MM.1S (cell line): ENCODE measurements at regions not wholly inside any gene's neighbourhood (a gene's known extent, or its start where the extent isn't known, plus 50 kb on each side); places are given as distances from the start of the nearest gene placed in this dataset.

Experiments used
- EZH2 ChIP-seq: fragments of 300-600 bp; sonication (generic); optimal IDR thresholded peaks from 2 replicates; pipeline ENCODE3; 2017; ENCODE audit warnings: low read depth, mild to moderate bottlenecking, antibody characterized with exemption, low read length, mixed read lengths
- TF ChIP-seq, protein P1 (sequence below): fragments of 300-600 bp; sonication (generic); IDR thresholded peaks from 2 replicates; pipeline ENCODE4 v1.5.1; 2016; ENCODE audit warnings: antibody characterized with exemption, low read length, mixed read lengths

DNA sequence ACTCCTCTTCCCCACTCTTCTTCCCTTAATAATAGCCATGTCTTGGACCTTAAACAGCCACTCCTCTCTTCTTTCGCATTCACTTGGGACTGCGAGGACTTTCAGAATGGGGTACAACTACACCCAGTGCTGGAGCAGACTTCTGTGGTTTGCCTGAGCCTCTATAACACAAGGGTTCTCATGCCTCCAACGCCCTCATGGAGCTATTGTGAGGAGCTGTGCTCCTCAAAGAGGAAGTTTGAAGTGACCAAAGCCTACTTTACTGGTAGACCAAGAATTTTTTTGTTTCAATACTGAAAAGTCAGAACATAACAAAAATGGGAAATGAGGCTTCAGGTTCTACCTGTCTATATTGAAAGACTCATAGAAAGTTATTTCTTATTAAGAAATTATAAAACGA is 316.4 kb downstream of the PIK3R1 start:
- TF ChIP-seq EZH2: no peak
- TF ChIP-seq, protein P1, sequence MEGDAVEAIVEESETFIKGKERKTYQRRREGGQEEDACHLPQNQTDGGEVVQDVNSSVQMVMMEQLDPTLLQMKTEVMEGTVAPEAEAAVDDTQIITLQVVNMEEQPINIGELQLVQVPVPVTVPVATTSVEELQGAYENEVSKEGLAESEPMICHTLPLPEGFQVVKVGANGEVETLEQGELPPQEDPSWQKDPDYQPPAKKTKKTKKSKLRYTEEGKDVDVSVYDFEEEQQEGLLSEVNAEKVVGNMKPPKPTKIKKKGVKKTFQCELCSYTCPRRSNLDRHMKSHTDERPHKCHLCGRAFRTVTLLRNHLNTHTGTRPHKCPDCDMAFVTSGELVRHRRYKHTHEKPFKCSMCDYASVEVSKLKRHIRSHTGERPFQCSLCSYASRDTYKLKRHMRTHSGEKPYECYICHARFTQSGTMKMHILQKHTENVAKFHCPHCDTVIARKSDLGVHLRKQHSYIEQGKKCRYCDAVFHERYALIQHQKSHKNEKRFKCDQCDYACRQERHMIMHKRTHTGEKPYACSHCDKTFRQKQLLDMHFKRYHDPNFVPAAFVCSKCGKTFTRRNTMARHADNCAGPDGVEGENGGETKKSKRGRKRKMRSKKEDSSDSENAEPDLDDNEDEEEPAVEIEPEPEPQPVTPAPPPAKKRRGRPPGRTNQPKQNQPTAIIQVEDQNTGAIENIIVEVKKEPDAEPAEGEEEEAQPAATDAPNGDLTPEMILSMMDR: no peak
